ENCODE measurements at regions not wholly inside any gene's neighbourhood (a gene's known extent, or its start where the extent isn't known, plus 50 kb on each side); places are given as distances from the start of the nearest gene placed in this dataset.
"Not testable (repeated sequence)": the region's sequence is repeated elsewhere in the genome, so short reads cannot be mapped to it uniquely, and the experiment has no call there.

- DNase-seq, result peak; percentile 87 to 89
Observed at GRCh38 chr16:27639561-27640276, 89.8 kb downstream of the KATNIP start.

DNA sequence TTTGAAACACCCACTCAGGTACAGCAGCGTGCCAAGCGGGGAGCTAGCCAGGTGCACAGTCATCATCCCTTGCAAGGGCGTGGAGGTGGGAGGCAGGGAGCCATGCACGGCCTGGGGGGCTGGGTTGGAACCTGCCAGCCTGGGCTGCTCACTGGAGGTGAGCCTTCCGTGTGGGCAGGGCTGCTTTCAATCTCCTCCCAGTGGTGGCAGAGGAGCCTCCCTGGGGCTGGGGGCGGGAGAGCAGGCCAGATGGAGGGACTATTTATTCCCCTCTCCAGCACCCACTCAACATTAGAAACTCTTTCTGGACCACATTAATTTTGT lies 90.3 kb downstream of the KATNIP start:
- peak; percentile 90 to 92 for DNase-seq

DNA sequence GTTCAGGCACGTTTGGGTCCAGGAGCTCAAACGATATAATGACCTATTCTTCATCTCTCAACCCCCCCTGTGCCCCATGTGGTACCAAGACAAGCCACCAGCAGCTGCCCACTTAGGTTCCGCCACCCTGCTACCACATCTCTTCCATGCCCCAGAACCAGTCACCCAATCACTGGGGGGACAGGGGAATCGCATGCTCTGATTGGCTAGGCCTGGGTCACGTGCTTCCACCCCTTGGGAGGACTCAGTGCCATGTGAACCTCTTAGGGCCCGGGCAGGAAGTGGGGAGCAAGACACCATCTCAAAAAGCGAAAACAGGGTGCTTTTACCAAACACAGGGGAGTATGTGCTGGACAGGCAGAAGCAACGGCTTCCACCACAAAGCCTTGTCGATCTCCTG lies 91.3 kb downstream of the KATNIP start:
- DNase-seq, result no peak

GRCh38 chr16:27641734-27642415 lies 91.9 kb downstream of the KATNIP start:
- DNase-seq, result not testable (repeated sequence)

- peak; percentile 87 to 90 for DNase-seq
Observed at GRCh38 chr16:27642756-27643155, 92.8 kb downstream of the KATNIP start.

- peak in 1 of 2 experiments; percentile 52 for DNase-seq
Observed at GRCh38 chr16:27644165-27644564, 94.2 kb downstream of the KATNIP start.

DNA sequence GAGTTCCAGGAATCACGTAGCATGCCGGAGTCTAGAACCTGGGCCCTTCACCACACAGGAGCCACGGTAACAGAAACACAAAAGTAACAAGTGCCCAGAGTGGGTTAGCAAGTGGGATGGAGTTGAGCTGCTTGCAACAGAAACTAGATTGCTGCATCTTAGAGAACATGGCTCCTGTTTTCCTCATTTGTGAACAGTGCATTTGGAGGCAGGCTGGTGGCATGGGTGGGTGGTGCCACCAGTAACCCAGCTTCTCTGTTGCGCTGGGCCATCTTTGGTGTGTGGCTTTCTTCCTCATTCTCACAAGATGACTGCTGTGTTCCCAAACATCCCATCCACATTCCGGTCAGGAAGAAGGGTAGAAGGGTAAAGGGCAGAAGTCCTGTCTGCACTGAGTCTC lies 95.5 kb downstream of the KATNIP start:
- DNase-seq, result no peak

GRCh38 chr16:27646806-27647205 lies 96.9 kb downstream of the KATNIP start:
- DNase-seq, result no peak

- no peak for DNase-seq
Observed at GRCh38 chr16:27649021-27649420, 99.1 kb downstream of the KATNIP start.

DNA sequence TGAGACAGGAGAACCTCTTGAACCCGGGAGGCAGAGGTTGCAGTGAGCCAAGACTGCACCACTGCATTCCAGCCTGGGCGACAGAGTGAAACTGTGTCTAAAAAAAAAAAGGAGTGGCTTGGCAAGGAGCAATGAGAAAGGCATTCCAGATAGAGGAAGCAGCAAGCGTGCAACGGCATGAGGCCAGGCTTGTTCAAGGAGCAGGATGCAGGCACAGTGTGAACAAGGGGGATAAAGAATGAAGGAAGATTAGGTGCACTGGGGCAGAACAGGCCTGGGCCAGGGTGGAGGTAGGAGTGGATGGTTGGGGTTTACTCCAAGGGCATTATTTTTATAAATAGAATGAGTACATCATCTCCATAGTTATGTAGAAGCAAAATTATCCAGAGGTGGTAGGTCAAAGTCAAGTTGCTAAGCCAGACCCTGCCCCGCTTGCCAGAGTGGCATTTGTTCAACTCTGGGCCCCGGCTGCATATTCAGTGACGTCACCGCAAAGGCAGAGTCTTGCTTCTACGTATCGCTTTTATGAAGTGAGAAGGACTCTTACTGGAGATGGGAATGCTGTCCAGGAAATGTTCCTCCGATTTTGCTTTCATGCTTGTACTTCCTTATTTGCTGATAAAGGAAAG lies 100.2 kb downstream of the KATNIP start:
- no peak for DNase-seq

- no peak for DNase-seq
Observed at GRCh38 chr16:27651301-27651700, 101.4 kb downstream of the KATNIP start.

DNA sequence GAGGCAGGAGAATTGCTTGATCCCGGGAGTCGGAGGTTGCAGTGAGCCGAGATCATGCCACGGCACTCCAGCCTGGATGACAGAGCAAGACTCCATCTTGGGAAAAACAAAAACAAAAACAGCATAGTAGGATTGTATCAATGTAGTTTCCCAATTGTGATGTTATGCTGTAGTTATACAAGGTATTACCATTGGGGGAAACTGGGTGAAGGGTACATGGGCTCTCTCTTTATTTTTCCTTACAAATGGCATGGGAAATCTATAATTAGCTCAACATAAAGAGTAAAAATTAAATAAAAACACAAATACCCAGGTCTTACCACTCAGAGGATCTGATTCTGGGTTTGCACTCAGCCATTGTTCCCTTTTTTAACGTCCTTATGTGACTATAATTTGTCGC lies 107.9 kb downstream of the KATNIP start:
- DNase-seq, result no peak

DNA sequence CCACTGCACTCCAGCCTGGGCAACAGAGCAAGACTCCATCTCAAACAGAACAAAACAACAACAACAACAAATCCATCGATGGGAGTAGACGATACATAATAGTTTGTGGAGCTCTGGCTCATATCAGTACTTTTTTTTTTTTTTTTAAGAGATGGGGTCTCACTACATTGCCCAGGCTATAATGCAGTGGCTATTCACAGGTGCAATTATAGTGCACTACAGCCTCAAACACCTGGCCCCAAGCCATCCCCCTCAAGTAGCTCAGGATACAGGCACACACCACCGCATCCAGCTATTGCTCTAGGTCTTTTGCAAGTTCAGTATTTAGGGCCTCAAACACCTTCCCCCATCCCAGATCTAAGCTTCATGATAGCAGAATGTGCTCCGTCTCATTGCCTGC lies 110.6 kb downstream of the KATNIP start:
- no peak for DNase-seq

DNA sequence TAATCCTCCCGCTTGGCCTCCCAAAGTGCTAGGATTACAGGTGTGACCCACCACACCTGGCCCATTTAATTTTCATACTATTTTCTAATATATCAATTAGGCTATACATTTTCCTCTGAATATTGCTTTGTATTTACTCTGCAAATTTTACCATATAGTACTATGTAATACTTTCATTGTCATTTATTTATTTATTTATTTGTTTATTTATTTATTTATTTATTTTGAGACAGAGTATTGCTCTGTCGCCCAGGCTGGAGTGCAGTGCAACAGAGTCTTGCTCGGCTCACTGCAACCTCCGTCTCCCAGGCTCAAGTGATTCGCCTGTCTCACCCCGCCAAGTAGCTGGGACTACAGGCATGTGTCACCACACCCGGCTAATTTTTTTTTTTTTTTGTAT lies 113.3 kb downstream of the KATNIP start:
- DNase-seq, result not testable (repeated sequence)

GRCh38 chr16:27665881-27666280 lies 115.9 kb downstream of the KATNIP start:
- DNase-seq, result no peak

DNA sequence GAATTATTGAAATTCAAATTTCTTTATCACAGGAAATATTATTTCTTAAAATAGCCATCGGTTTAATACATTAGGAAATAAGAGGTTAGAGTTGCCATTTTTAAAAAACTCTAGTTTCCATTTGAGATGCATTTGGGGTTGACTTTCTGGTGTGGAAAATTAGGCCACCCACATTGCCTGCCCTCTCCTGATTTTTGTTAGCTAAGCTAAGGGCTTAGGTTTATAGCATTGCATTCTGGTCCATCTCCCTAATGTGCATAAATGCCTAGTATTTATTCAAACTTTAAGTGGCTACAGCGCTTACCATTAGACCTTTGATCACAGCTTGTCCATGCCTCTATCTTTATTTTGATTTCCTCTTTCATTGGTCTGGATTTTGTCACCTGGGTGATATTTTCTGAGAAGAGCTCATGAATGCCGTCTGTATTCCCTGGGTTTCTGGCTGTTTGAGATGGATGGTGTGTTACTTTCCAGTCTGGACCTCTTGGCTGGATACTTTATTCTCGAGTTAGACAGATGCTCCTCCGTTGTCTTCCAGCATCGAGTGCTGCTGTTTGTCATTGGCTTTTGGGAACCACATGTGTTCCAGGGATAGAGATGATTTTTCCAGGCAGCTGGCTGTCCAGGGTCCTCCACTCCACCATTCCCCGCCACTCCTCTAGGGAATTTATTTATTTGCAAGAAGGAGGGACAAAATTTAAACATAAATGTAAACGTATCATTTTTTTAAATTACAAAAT lies 120.3 kb downstream of the KATNIP start:
- peak; percentile 84 to 96 for DNase-seq

GRCh38 chr16:27671410-27671809 lies 121.5 kb downstream of the KATNIP start:
- peak in 1 of 2 experiments; percentile 33 for DNase-seq

DNA sequence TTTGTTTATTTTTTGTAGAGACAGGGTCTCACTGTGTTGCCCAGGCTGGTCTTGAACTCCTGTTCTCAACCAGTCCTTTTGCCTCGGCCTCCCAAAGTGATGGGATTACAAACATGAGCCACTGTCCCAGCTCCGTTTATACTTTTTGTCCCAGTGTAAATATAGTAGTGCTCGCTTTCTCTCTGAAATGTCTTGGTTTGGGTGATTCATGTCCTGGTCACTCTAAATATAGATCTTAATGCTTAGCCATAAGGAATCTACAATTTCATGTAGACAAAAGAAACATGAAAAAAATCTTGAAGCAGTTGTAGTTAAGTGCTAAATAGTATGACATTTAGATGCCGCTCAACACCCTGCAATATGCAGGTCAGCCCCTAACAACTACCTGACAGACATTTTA lies 126.9 kb downstream of the KATNIP start:
- DNase-seq, result peak; percentile 54 to 64

GRCh38 chr16:27677263-27677662 lies 127.3 kb downstream of the KATNIP start:
- peak; percentile 94 to 99 for DNase-seq

- DNase-seq, result no peak
Observed at GRCh38 chr16:27678955-27679354, 129.0 kb downstream of the KATNIP start.

GRCh38 chr16:27679899-27680298 lies 130.0 kb downstream of the KATNIP start:
- DNase-seq, result no peak

DNA sequence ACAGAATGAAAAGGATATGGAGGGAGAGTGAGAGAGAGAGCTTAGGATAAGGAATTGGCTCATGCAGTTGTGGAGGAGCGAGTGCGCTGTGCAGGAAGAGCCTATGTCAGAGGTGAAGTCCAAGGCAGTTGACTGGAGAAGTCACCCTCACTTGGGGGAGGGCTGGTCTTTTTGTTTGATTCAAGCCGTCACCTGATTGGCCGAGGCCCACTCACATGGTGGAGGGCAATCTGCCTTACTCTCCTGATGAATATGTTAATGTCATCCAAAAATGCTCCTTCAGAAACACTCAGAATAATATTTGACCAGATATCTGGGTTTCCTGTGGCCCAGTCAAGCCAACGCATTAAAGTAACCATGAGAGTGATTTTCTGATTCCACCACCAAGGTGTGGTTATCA lies 131.7 kb downstream of the KATNIP start:
- no peak for DNase-seq

DNA sequence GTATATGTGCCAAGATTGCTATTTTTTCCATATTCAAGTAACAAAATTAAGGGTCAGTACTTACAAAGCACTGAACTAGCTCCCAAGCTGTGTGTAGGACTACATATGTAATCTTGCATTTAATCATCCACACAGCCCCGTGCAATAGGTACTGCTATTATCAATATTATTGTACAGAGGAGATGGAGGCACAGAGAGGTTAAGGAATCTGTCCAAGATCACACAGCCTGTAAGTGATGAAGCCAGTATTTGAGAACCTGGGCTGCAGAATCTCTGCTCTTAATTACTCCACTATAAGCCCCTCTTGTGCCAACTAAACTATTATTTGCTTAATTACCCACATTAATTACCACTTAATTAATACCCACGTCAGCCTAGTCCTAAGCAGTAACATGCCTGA lies 134.1 kb downstream of the KATNIP start:
- no peak for DNase-seq

- peak; percentile 57 to 78 for DNase-seq
Observed at GRCh38 chr16:27685807-27686206, 135.9 kb downstream of the KATNIP start.

All from NCI-H524 (cell line).